ENCODE measurements at regions not wholly inside any gene's neighbourhood (a gene's known extent, or its start where the extent isn't known, plus 50 kb on each side); places are given as distances from the start of the nearest gene placed in this dataset.

DNA sequence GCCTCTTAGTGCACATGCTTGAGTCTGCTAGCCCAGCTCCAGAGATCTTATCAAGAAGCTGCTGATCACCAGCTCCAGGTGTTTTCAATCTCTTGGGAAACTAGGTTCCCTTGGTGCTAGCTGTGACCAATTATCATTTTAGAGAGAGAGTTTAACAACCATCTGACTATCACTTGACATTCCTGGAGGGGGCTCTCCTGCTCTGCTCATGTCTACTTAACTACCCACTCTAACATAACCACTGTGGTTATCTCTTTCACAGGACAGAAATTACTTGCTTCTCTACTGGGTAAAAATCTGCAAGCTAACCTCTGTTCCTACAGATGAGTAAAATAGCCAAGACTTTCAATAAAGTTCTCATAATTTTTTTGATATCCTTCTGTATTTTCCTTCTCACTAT, 823.4 kb upstream of the GJE1 start:
- DNase-seq (ENCODE audit: low read depth): no peak

DNA sequence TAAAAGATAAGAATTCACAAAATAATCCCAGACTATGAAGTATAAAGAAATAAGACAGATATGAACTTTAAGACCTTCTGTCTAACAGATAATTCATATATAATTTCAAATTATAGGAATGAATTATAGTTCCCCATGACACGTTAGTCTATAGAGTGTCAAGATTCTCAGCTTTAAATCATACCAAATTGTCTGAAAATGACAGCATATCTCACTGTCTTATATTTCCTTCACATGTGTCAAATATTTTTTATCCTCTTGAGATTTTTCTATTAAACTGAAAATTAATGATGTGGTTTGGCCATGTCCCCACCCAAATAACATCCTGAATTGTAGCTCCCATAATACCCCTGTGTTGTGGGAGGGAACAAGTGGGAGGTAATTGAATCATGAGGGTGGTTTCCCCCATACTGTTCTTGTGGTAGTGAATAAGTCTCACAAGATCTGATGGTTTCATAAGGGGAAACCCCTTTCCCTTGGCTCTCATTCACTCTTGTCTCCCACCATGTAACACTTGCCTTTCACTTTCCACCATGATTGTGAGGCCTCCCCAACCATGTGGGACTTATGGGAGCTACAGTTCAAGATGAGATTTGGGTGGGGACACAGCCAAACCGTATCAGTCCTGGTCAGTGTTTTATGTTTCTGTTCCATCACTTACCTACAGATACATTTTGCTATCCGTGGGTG, 825.3 kb upstream of the GJE1 start:
- DNase-seq (ENCODE audit: low read depth): no peak

DNA sequence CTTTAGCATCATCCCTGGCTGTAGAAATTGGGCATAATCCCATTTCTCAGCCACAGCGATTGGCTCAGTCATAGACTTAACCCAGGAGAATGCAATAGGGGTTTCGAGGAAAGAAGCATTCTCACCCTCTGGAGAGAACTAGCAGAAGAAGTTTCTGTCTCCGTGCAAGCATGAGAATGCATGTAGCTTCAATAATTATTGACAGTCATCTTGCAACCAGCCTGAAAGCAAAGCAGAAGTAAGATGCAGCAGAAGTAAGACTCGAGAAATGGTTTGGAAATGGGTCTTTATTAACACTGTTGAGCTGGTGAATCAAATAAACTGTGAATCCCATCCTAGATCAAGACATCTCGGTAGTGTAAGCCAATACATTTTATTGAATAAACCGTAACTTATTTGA, 828.8 kb upstream of the GJE1 start:
- DNase-seq (ENCODE audit: low read depth): no peak

DNA sequence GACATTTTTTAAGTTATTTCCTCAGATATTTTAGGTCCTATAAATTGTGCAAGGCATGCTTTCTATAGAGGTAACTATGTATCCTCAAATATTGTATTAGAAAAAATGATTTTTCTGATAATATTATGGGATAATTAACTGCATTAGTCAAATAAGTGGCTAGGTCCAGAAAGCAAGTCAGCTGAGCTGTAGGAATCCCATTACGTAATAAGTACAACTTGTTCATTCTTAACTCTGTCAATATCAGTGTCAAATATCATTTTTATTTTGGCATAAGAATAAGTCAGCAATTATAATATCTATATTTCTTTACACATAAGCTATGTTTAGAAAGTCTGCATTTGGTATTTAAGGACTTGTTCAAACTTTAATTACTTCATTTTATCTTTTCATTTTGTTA, 830.9 kb upstream of the GJE1 start:
- no peak for DNase-seq (ENCODE audit: low read depth)

DNA sequence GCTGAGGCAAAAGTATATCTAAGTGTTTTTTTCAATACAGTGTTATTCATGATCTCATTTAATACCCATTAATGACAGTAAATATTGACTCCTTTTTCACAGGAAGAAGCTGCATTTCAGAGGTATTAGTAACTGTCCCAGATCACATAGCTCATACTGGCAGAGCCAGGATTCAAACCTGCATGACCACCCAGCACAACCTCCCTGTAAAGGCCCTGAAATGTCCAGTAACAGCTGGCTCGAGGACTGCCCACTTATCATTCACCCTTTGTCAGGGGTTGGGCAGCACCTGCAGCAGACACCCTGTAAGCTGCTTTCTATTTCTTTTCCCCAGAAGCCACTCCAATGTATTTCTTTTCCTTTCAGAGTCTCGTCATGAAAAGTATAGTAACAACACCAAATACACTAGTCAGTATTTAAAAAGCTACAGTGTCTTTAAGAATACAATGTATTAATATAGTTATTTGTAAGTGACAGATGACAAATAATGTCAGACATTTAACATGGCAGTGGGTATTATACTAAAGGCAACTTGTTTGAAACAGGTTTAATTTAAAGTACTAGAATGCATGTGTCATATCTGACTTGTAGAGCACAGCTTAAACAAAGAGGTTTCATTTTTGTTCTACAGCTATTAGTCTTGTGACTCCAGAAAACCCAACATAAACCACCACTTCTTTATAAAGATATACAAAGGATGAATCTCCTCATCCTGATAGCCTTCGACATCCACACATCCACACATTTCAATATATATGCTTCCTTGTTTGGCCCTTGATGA, 841.6 kb upstream of the GJE1 start:
- no peak for DNase-seq (ENCODE audit: low read depth)

DNA sequence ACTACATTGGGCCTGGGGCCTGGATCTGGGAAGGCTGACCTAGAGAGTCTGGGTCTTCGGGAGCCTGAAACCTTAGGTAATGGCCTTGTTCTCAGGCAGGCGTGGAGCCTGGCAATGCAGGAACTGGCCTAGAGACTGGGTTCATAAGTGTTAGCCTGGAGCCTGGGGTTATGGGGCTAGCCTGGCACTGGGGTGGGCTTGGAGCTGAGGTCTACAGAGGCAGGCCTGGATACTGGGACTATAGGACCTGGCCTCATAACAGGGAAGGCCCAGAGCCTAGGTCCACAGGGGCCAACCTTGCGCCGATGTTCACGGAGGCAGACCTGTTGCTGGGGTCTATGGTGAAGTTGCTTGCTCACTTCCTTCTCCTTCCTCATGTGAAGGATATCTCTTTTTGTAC, 843.8 kb upstream of the GJE1 start:
- no peak for DNase-seq (ENCODE audit: low read depth)

DNA sequence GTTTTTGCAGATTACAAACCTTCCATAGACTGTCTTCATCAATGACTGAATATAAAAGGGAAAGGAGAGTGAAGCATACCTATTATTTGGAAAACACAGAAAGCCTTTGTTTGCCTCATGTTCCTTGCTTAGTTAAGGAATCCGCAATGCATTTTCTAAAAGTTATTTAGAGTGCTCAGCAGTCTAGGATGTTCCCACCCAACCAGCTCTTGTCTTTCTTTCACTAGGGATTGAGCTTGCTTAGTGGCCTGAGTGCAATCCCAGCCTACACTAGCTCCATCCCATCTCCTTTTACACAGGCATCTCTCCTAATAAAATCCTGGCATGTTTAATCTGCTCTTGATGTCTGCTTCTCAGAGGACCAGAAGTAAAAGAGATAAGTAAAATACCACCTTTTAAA, 850.5 kb upstream of the GJE1 start:
- DNase-seq (ENCODE audit: low read depth): no peak

DNA sequence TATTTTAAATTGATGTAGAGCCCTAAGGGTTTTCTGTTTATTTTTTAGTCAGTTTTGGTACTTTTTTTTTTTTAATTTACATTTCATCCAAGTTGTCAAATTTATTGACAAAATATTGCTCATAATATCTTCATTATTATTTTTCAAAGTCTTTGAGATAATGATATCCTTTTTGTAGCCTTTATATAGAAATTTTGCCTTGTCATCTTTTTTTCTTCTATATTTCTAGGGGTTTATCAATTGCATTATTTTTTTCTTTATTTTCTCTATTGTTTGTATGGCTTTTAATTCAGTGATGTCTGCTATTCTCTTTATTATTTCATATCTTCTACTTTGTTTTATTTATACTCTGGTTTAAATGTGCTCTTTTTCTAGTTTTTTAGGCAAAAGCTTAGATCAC, 863.0 kb upstream of the GJE1 start:
- DNase-seq (ENCODE audit: low read depth): no peak

DNA sequence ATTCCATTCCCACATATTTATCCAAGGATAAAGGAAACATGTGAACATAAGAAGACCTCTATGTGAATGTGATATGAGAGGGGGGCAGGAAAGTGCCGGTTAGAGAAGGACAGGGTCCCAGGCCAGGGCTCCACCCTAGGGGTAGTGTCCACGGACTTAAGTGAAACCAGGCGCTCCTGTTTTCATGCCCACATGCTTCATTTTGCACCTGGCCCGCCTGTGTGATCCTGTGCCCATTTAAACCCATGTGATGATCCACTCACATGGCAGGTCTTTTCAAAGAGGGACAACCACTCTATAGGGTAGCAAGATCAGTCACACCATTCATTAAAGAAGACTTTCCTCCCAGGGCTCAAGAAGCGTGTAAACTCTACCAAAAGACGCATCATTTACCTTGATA, 865.3 kb upstream of the GJE1 start:
- DNase-seq (ENCODE audit: low read depth): no peak

DNA sequence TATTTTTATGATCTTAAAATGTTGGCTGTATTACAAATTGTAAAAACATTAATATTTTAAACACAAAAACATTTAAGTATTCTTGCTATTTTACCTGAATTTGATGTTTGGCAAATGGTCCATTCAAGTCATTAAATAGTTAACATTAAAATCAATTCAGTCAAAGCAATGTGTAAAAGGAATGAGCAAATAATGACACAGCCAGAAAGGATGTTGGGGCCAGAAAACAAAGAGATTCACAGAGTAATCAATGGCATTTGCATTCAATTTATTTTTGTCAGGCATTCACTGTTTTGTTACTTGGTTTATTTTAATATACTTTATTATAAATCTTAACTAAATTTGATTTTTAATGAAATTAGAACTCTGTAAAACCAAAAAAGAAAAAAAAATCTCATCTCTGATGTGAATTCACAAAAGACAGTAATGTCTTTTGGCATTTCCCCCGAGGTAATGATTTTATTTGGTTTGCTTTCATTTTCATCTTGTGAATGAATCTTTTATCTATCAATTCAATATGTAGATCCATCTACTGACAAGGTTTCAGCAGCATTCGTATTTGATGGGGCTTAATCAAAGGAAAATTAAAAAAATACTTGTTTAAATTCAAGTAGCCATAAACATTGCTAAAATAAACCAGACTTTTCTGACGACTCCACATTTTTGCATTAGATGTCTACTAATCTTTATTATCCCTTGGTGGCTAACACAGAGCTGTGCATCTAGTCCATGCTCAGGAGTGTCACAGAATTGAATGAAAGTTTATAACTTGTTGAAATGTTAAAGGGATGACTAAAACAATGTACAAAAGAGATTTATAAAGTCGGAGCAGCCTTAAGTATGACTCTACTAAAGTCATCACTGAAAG, 866.7 kb upstream of the GJE1 start:
- no peak for DNase-seq (ENCODE audit: low read depth)

DNA sequence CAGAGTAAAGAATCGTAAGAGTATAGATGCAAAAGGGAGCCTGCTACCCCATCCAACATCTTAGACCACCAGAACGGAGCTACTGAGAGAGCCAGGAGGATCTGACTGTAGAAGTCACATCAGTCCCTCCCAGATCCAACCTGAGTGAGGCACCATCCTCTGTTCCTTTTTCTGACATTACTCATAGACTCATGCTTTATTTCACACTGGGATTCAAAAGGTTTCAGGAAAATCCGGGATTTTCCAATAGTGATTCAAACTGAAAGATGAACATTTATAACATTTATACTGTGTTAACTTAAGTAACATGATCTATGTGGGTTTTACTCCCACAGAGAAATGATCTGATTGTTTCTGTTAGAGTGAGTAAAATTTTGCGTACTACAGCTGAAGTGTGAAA, 868.6 kb upstream of the GJE1 start:
- DNase-seq (ENCODE audit: low read depth): no peak

DNA sequence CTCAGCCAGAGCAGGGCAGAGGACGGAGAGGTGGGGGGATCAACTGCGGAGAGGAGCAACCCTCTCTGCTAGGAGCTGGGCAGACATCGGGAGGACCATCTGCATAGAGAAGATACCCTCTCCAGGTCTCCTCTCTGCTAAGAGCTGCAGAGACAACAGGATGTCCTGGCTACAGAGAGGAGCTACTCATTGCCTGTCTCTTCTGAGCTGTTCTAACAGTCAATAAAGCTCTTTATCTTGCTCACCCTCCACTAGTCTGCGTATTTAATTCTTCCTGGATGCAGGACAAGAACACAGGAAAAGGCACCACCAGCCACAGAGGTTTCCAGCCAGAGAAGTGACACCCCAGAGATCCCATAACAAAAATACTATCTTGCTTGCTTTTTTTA, 871.1 kb upstream of the GJE1 start:
- no peak for DNase-seq (ENCODE audit: low read depth)

DNA sequence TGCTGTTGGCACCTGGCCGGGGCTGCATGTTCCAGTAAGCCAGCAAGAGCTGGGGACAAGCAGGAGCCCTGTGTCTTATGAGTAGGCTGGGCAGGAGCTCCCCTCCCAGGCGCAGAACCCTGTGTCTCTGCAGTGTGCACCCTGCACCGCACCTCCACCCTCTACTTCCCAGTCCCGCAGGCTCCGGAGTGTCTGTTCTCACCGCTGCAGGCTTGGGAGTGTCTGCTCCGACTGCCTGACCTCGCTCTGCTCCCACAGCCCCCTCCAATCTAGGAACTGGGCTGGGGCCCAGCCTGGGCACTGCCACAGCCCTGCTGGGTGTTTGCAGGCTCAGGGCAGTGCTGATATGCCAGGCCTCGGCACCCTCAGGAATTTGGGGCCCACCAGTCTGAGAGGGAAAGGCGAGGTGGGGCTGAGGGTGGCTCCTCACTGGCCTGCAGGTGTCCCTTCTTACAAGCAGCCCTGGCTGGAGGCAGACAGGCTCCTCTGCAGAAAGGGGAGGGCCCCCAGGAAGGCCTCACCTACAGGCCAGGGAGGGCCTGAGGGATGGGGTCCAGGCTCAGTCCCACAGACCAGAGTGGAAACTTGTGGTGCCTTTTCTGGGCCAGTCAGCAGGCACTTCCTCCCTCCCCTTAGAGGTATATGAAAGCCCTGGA, 871.6 kb upstream of the GJE1 start:
- DNase-seq (ENCODE audit: low read depth): no peak

DNA sequence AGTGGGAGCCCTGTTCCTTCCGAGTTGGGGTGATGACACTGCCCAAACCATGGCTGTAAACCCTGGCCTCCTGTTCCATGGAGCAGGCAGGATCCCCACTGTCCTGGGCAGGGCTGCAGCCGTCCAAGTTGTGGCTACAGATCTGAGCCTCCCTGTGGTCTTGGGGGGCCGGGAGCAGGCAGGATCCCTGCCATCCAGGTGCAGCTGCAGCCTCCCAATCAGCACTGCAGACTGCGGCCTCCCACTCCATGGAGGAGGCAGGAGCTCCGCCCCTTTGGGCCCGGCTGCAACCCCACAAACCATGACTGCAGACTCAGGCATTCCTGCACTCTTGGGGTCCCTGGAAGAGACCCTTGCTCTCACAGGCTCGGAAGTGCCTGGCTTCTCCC, 872.1 kb upstream of the GJE1 start:
- DNase-seq (ENCODE audit: low read depth): no peak

DNA sequence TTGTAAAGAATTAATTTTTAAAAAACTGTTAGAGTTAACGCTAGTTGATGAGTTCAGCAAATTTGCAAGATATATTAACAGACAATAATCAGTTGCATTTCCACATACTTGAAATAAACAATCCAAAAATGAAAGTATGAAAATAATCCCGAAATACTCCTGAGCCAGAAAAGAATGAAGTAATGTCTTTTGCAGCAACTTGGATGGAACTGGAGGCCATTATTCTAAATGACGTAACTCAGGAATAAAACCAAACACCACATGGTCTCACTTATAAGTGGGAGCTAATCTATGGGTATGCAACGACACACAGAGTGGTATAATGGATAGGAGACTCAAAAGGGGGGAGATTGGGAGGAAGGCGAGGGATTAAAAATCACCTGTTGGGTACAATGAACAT, 872.9 kb upstream of the GJE1 start:
- DNase-seq (ENCODE audit: low read depth): no peak

DNA sequence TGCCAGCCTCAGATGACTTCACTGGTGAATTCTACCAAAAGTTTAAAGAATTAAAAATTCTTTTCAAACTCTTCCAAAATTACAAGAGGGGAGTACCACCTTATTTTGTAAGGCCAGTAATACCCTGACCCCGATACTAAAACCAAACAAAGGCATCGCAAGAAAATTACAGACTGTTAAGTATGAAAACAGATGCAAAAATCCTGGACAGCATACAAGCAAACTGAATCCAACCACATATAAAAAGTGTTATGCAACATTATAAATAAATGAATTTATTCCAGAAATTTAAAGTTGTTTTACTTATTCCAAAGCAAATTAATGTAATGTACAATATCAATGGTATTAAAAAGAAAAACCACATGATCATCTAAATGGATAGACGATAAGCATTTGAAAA, 873.6 kb upstream of the GJE1 start:
- DNase-seq (ENCODE audit: low read depth): no peak

DNA sequence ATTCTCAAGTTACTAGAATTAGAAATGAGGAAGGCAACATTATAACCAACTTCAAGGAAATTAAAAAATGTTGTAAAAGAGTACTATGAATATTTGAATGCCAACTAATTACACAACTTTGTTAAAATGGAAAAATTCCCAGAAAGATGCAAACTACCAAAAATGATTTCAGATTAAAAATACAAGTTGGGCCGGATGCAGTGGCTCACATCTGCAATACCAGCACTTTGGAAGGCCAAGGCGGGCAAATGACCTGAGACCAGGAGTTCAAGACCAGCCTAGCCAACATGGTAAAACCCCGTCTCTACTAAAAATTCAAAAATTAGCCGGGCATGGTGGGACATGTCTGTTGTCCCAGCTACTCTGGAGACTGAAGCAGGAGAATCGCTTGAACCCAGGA, 874.2 kb upstream of the GJE1 start:
- DNase-seq (ENCODE audit: low read depth): no peak

DNA sequence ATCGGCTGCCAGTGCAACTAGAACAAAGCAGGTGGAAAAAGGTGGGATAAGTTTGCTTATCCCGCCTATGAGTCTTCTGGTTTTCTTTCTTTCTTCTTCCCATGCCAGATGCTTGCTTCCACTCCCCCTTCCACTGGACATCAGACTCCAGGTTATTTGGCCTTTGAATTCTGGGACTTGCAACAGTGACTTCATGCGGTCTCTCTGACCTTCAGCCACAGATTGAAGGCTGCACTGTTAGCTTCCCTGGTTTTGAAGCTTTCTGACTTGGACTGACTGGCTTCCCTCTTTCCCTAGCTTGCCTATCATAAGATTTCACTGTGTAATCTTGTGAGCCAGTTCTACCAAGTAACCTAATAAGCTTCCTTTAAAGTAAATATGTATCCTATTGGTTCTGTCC, 878.4 kb upstream of the GJE1 start:
- no peak for DNase-seq (ENCODE audit: low read depth)

DNA sequence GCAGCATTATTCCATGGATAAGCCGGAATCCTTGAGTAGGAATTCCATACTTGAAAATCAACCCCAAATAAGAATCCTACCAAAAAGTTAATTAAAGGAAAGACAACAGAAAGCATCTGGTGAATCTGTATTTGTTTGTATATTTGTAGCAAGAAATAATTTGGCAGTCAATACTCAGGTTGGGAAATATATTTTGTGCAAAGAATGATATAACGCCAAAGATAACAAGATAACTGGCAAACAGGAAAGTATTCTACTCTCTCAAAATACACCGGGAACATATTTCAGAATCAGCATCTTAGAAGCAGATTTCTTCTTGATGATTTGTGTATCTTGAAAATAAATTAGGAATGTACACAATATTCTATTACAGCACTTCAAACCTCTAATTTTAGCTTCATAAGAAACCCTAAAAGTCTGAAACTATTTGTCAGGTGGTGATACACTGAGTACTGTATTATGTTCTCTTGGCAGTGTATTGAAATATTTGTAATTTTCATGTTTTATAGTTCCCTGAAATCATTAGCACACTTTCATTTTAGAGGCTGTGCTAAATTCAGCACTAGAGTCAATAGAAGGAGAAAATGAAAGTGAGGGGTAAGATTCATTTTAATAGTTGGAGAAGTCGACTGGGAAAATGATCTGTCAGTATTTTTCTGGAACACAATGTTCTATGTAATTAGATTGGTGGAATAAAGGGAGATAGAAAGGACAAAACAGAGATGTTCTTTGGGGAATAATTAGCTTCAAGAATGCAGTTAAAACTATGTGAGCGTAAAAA, 879.7 kb upstream of the GJE1 start:
- no peak for DNase-seq (ENCODE audit: low read depth)

DNA sequence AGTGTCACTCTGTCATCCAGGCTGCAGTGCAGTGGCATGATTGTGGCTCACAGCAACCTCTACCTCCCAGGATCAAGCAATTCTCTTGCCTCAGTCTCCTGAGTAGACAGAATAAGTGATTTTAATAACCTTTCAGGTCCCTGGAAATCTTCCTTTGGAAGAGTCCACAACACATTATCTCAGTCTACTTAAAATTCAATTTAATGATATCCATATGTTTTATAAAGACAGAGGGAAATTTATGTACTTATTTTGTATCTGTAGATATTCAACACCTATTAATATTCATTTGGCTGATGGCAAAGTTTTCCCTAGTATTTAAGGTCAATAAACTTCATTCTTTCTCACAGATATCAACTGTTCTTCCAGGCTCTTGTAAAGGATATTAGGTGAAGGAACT, 881.4 kb upstream of the GJE1 start:
- no peak for DNase-seq (ENCODE audit: low read depth)

DNA sequence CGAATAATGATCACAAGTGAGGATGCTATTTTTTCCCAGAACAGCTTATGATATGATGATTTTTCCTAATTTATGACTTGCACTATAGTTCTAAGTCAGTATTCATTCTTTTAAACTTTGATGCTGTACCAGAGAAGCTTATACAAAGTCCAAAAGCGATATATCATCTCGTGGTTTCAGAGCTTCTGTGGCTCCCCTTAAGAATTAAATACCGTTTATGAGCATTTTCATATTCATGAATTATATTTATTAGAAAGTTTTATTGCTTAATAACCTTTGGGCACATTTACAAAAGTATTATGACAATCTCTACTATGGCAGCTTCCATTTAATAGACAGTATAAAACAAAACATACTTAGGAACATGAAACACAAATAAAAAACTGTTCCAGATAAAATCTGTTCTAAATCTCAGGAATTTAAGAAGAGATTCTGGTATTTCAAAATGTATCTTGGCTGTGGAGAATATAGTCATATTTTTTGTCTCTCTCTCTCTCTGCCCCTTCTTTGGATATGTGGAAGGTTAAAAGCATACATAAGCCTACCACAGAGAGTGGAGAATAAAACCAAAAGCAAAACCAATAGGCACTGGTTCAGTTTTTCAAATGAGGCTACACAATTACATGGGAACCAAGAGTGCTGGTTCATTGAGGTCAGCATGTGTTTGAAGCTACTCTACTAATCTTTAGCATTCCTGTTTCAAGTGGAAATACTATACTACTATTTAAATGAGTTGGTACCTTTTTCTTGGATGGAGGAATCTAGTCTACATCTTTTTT, 884.5 kb upstream of the GJE1 start:
- no peak for DNase-seq (ENCODE audit: low read depth)
